ENCODE measurements at regions not wholly inside any gene's neighbourhood (a gene's known extent, or its start where the extent isn't known, plus 50 kb on each side); places are given as distances from the start of the nearest gene placed in this dataset.
"Not testable (repeated sequence)": the region's sequence is repeated elsewhere in the genome, so short reads cannot be mapped to it uniquely, and the experiment has no call there.

DNA sequence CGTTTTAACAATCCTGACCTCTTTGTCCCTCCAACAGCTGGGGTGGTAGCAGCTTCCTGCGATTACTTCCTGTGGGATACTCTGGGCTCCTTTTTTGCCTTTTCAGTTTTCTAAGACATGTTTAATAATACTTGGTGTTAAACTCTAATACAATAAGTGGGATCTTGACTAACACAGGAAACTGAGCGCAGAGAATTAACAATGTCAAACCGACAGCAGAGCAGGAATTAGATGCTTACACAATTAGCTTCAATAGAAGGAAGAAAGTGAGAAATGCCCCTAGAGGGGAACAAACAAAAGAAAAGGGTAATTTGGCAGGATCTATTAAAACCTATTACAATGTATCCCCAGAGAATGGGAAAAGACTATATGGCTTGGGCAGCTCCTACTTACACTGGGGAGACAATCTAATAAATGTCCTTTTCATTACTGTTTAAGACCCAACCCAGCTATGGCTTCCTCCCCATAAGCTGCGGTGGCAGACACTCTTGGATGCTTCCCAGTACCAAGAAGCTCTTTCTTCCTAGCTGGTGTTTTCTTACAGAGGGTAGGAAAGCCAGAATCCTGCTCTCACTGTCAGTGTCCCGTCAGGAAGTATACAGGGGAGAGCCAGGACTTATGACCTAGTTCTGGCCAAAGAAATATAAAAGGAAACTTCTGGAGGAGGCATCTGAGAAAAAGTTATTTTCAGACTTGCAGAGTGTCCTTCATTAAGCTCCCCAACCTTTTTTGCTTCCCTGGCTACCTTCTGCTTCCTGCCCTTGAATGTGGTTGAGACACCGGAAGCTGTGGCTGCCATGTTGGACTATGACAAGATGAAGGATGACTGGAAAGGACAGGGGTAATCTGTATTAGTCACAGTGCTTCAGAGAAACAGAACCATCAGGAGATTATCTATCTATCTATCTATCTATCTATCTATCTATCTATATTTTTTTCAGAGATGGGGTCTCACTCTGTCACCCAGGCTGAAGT is 194.1 kb upstream of the KBTBD8 start:
- no peak for DNase-seq (ENCODE audit: low read depth)

DNA sequence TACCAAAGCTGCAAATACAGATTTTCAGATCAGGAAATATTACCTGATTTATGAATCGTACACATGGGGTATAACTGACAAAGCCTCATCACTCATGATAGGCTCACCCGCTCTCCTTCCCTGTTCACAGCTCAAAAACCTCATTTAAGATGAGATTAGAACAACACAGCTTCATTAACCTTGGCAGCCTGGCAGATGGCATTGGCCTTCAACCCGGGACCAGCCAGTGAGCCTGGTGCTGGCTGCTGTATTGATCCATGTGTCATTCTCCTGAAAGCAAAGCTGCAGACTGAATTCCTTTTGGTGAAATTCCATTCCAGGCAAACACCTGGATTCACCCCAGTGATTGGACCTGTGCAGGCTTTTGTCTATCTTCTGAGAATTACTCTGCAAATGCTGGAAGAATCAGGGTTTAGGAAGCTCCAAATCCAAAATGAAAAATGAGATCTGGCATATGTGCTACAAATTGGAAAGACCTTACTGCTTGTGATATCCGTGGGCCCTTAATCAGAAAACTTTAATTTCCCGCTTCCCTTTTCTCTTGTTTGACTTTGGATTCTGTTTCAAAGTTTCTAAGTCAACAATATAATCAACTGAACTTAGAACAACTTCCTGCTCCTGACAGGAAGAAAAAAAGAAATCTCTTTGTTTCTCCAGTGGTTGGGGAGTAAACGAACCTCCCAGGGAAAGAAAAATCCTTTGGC is 189.1 kb upstream of the KBTBD8 start:
- no peak for DNase-seq (ENCODE audit: low read depth)

DNA sequence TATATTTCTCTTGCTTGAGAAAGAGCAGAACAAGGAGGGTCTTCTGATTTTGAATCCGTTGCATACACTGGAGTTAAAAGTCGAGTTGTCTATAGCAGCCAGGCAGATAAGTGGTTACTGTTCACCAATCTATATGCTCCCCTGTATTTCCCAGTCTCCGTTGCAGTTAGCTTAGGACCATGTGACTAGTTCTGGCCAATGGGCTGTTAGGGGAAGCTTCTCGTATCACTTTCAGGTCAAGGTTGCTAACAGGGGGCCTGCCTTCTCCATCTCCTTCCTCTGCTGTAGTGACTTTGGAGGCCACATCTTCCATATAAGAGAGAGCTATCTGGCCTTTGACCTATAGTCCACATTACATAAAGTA is 188.5 kb upstream of the KBTBD8 start:
- DNase-seq (ENCODE audit: low read depth), result no peak

DNA sequence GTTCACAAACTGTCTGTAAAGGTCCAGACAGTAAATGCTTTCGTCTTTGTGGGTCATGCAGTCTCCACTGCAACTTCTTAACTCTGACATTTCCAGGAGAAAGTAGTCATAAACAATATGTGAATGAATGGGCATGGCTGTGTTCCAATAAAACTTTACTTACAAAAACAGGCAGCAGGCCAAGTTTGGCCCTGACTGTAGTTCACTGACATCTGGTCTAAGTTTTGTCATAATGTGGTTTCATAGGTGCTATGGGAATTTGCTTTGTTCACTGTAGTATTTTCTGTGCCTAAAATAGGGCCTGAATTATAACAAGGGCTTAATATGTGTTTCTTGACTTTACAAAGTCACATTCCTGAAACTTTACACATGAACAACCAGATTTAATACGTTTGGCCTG is 186.0 kb upstream of the KBTBD8 start:
- DNase-seq (ENCODE audit: low read depth), result no peak

DNA sequence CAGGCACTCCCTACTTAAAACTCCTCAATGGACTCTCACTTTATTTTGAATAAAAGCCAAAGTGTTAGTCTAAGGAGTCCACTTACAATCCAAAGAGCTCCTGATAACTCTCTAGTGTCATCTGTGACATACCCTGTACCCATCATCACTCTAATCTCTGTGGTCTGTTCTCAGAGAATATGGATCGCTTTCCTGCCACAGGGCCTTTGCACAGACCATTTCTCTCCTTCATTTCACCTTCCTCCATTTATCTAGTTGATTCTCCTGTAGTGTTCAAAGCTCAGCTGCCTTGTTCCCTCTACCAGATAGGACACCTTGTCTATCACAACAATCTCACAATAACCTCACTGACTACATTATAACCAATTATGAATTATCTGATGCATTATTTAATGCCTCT is 185.4 kb upstream of the KBTBD8 start:
- no peak for DNase-seq (ENCODE audit: low read depth)

DNA sequence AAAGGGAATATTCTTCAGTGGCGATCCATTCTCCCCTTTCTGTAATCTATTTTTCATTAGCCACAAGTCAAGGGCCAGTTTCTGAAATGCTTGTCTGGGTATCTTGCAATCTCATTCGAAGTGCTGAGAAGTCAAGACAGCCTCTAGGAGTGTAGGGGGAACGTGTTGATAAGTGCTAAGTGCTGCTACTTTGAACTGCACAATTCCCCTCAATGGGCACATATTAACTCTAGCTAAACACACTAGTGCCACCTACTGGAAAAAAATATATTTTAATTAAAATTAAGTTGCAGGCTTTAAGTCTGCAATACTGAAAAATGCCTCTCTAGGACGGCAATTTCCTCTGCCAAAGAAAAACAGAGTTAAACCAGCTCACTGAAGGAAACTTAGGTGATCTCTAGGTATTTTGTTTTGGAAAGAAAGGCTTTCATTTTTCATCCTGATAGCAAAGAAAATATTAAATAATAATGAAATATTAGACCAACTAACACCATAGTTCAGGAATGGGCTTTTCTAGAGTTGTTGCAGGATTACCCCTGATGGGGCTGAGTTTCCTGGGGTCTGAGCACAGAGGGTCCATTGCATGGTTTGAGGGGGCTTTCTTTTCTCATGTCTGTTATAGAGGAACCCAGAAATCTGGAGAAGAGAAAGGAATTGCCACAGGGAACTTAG is 181.9 kb upstream of the KBTBD8 start:
- no peak for DNase-seq (ENCODE audit: low read depth)

DNA sequence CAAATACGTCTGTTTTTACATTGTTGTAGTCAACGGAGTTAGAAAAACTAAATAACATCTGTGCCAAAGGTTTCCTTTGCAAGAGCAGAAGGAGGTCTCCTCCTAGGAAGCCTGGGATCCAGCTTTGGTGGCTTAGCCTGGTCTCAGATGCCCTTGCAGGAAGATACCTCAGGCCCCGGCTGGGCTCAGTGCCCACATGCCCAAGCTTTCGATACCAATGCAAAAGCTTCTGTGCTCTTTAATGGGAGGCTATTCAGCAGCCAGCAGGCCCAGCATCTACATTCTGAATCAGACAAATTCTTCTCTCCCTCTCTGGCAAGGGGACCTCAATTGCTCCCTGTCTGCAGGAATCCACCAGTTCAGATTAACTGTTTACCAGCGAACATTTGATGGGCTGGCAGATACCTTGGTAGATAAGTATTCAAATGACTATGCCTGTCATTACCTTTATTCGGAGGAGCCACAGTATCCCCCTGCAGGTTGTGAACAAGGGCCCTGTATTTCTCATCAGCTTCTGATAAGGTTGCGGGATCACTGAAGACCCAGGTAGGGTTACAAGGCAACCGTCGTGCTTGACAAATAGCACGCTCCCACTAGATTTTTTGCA is 180.1 kb upstream of the KBTBD8 start:
- no peak for DNase-seq (ENCODE audit: low read depth)

DNA sequence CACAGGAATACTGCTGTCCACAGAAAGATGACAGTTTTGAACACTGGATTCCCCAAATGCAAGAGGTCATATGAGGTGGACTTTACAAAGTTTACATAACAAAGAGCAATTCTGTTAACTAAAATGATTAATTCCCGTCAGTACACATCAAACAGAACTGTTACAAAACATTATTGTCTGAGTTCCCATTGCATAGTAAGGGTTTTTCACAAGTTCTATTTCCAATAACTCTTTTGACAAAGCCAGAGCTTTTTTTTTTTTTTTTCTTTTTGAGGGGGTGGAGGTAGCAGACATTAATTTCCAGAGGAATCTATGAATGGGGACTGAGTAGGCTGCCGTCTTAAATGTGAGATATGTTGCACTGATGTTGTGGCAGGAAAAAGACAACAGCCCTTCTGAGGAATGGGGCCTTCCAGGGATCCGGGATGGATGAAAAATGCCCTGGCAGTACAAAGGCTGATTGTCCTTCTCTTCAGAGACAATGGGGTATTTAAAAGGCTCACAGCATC is 178.1 kb upstream of the KBTBD8 start:
- DNase-seq (ENCODE audit: low read depth), result no peak

DNA sequence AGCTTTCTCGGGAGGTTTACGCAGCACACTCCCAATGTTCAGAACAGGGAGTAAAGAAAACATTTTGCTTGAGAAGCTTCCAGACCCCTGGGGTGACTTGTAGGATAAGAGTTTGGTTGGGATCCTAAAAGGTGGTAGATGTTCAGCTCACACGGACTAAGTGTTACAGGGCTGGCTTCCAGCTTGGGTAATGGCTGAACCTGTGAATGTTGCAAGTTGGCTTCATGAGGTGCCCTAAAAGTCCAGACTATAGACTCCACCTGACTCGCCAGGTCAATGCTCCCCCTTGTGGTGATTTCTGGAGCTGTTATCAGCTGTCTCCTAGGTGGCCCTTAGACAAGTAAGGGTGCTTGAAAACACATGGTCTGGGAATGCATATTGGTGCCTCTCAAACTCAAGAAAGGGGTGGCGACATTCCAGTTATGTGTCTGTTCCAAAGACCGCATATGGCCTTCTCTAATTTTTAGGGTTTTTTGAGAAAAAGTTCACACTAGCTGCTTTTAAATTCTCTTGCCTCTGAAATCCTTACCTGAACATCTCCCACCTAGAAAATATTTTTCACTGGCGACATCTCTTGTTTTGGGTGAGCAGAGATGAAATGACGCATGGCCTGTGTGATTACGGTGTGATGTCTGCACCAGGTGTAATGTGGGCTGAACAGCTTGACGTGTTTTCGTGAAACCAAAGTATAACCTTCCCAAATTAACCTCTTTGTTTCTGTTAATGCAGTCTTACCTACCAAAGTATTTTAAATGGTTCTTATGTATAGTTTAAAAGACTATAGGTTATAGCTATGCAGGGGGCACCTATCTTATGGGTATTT is 175.7 kb upstream of the KBTBD8 start:
- DNase-seq (ENCODE audit: low read depth), result peak; percentile 3

DNA sequence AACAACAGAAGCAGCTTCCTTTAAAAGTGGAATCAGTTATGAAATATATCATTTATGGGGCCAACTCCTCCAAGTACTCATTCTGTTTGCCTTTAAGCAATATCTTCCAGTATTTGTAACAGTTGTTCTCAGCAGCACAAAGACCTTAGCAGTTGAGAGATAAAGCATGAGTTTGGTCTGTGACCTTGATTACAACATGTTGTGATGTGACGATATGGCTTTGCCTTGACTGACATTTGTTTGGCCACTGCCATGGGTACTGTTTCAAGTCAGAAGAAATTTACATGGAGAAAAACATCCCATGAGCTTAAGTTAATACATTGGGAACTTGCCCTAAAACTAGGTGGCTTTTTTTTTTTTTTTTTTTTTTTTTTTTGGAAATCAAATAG is 175.1 kb upstream of the KBTBD8 start:
- DNase-seq (ENCODE audit: low read depth), result no peak

DNA sequence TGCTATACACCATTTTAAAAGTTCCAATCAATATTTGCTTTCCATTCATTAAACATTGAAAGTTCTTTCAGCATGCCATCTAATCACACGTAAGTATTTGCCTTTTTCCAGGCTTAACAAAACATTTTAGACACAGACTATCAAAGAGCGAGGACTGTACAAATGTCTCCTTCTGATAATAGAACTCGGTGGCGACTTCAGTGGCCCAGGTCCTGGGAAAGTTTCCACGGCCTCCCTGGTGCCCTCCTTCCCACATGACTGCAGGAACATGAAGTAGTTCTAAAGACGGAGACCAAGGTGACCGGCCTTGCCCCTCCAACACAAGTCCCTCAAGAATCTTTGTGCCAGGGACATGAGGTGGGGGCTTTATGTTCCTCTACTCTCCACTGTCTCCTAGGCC is 174.6 kb upstream of the KBTBD8 start:
- no peak for DNase-seq (ENCODE audit: low read depth)

DNA sequence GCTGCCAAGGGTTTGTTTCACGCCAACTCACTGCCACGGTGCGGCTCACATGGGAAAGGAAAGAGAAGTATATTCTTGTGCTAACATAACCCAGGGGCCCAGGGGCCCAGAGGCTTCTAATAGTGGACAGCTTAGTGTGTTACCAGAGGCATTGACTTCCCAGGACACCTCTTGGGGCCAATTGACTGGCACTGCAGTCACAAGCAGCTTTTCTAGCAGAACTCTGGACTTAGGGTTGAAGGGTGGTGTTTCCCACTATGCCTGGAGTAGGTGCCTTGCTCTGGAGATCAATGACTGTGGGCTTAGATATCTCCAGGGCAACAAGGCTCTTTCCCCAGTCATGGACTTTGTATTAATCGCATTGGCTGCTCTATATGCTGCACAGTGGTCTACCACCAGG is 172.7 kb upstream of the KBTBD8 start:
- no peak for DNase-seq (ENCODE audit: low read depth)

DNA sequence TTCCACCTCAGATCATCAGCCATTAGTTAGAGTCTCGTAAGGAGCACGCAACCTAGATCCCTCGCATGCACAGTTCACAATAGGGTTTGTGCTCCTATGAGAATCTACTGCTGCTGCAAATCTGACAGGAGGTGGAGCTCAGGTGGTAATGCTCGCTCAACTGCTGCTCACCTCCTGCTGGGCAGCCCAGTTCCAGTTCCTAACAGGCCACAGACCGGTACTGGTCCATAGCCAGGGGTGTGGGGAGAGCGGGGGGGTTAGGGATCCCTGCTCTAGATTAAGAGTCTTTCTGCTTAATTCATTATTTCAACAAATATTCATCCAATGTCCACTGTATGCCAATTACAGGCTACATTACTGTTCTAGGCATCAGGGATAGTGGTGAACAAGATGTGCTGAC is 170.4 kb upstream of the KBTBD8 start:
- no peak for DNase-seq (ENCODE audit: low read depth)

DNA sequence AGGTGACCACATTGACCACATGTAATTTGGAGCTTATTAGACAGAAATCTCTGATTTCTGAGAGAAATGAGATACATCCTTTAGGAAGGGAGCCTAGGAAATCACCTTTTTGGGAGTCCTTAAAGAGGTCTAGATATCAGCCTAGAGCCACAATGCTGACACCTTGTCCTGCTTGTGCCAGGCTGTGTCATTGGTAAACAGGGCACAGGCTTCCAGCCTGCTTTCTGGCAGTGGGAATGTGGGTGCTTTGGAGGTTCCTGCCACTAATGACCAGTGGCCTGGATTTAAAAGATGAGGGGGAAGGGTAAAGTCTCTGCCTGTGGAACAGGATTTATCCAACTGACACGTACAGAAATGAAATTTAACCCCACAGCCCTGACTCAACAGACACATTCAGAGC is 169.8 kb upstream of the KBTBD8 start:
- DNase-seq (ENCODE audit: low read depth), result no peak

DNA sequence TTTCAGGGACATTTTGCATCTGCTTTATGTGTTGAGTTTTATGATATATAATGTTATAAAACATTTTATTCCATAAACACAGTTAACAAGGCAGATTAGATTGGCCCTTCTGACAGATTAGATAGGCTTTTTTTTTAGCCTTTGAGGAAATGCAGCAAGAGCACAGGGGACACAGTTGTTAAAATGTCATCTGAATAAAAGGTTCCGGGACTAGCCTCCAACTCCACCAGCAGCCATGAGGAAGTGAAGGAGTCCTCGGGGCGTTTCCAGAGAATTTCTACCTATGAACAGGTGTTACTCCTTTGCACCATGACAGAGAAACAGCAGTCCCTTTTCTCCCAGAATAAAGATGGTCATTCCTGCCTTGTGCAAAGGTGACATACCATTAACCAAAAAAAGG is 167.8 kb upstream of the KBTBD8 start:
- DNase-seq (ENCODE audit: low read depth), result no peak

DNA sequence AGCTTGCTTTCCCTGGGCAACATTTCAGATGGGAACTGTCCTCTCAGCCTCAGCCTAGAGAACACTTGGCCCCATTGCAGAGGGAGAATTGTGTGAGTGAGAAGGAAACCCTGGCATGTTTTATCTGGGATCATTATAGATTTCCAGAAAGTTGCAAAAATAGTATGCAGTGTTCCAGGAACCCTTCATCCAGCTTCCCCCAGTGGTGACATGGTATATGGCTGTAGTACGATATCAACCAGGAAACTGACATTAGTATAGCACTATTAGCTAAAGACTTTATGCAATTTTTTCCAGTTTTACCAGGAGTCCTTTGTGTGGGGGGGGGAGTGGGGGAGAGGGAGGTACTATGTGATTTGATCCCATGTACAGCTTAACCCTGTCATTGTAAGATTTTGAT is 166.2 kb upstream of the KBTBD8 start:
- no peak for DNase-seq (ENCODE audit: low read depth)

DNA sequence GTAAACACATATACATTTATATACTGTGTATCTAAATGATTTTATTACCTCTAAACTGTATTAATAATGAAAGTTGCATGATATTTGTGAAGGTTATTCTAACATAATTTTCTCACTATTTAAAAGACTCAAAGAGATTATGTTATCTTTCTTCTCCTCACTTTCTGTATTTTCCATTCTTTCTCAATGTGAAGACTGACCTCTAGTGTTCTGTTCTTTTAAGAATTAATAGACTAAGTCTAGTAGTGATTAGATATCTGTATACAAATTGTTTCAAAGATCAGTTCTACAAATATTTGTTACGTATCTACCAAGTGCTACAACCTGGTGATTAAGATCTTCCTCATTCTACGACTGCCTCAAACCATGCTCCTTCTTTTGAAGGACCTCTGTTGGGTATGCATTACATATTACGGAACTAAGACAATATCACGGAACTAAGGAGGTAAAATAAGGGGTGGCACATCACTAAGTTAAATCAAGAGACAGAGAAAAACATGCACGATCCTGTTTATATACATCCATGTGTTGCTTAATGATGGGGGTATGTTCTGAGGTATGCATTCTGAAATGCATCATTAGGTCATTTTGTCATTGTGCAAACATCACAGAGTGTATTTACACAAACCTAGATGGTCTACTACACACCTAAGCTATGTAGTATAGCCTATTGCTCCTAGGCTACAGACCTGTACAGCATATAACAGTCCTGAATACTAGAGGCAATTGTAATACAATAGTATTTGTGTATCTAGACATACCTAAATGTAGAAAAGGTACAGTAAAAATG is 161.5 kb upstream of the KBTBD8 start:
- DNase-seq (ENCODE audit: low read depth), result no peak

DNA sequence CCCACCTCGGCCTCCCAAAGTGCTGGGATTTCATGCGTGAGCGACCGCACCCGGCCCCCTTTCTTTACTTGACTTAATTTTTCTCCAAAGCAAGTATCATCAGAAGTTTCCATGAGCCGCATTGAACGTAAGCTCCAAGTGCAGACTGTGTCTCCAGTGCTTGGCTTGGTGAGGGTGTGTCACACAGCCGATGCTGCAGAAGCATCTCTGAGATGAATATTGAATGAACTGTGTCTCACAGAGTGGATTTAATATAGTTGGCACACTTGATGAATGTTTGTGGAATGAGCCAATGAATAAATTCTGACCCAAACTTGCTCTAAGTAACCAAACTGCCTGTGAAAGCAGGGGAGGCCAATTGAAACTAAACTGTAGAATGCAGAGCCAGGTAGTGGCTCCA is 159.4 kb upstream of the KBTBD8 start:
- no peak for DNase-seq (ENCODE audit: low read depth)

DNA sequence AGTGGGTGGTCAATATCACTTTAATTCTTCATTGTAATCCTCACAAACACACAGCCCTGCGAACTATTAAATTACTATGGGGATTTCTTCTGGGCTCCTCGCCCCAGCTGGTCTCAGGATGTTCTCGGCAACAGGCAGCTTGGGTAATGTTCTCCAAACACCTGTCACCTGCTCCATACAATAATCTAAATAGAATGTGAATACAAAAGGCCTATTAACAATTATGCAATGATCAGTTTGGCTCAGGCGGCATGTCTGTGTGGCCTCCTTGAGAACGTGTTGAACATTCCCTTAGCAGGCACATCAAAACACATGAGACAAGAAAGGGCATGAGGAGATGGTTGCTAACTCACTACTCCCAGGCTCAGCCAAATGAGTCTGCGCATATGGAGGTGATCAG is 158.6 kb upstream of the KBTBD8 start:
- DNase-seq (ENCODE audit: low read depth), result no peak

DNA sequence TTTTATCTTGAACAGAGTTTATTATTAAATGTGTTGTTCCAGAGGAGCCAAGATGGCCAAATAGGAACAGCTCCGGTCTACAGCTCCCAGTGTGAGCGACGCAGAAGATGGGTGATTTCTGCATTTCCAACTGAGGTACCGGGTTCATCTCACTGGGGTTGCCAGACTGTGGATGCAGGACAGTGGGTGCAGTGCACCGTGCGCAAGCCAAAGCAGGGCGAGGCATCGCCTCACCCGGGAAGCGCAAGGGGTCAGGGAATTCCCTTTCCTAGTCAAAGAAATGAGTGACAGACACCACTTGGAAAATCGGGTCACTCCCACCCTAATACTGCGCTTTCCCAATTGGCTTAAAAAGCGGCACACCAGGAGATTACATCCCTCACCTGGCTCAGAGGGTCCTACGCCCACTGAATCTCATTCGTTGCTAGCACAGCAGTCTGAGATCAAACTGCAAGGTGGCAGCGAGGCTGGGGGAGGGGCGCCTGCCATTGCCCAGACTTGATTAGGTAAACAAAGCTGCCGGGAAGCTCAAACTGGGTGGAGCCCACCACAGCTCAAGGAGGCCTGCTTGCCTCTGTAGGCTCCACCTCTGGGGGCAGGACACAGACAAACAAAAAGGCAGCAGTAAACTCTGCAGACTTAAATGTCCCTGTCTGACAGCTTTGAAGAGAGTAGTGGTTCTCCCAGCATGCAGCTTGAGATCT is 155.2 kb upstream of the KBTBD8 start:
- not testable (repeated sequence) for DNase-seq (ENCODE audit: low read depth)
